Adipose tissue (tissue), 3 donors: ENCODE measurements at regions not wholly inside any gene's neighbourhood (a gene's known extent, or its start where the extent isn't known, plus 50 kb on each side); places are given as distances from the start of the nearest gene placed in this dataset.
"Not testable (repeated sequence)": the region's sequence is repeated elsewhere in the genome, so short reads cannot be mapped to it uniquely, and the experiment has no call there.

Source experiments
- H3K27ac ChIP-seq: one replicate; pipeline ENCODE4 v1.5.1; 2013; ENCODE audit warnings: low read depth, low read length
- WGBS, 3 donors: extraction: QIAGEN DNeasy Blood & Tissue Kit; methylation state at CpG; one replicate each; pipeline ENCODE4 v1.1.7; 2013; 5-methylcytosine and 5-hydroxymethylcytosine counted together
- donor health status: healthy with polysubstance abuse.
- donor health status: Bipolar disorder and iron deficiency.
- donor health status: healthy.

DNA sequence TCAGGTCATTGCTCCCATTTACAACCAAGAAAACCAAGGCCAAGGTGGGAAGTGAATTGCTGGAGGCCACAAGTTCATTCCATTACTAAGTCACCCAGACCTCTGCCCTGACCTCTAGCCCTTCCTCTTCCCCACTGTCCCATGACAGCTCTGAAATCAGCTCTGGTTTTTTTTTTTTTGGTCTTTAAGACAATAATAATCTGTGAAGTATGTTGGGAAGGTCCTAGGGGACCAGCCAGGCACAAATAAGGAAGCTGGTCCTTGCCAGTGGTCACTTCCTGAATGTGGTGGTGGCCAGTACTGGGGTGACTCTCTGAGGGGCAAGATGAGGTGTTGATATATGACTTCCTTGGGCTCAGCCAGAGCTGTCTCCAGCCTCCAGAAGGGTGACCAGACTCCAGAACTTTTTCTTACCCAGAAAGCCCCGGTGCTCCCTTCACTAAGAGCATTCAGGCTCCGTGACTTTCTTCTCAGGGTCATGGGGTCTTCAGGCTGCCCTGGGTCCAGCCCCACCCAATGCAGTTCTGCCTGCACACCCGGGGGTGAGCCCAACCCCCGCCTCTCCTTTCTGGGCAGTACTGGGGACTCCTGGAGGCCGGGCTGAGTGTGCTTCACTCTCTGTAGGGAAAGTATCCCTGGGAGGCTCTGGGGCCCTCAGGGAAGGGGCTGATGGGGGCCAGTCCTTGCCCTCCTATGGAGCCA is 159.6 kb downstream of the PTPRU start:
- H3K27ac ChIP-seq: no peak overlapping the region
- 50 to 57% (median 55%) methylated on average over 5 of the region's 5 CpGs for WGBS, 3 donors

DNA sequence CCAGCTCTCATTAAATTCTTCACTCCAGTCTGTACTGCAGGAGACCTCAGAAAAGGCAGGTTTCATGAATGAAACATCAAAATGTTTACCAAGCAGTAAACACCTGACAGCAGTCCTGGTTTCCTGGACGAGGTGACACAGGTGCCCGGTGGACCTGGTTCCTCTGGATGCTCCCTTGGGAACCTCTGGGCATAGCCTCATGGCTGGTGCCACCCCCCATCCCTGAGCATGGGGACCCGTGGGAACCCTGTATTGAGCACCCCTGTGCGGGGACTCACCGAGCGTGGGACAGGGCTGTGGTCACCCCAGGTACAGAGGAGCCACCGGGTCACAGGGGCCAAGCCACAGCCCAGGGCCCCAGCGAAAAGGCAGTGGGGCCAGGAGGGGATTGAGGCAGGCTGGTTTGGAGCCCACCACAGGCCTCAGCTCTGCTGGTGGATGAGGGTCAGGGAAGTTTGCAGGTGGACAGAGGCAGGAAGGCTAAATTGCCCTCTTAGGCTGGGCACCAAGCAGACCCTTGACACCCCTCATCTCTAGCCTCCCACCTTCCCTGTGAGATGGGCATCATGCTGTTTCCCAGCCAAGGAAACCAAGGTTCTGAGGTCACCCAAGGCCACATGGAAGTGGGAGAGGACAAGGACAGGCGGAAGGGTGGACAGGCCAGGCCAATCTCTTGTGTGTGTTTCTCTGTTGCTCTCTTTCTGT is 158.4 kb downstream of the PTPRU start:
- WGBS, 3 donors: 73 to 81% (median 81%) methylated on average over 8 to 9 of the region's 9 CpGs
- H3K27ac ChIP-seq: no peak overlapping the region

DNA sequence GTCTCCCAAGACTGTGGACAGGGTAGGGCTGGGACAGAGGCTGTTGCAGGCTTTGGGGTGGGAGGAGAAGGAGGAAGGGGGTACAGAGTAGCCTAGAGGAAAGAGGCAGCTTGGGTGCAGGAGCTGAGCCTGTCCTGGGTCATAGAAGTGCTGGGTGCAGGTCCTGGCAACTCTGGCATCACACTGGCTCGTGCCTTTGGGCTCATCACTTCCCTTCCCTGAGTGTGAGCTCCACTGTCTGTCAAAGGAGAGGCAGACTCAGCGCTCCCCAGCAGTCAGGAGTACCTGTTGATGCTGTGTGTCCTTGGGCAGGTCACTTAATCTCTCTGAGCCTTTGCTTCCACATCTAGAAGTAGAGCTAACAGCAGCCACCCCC is 157.1 kb downstream of the PTPRU start:
- WGBS, 3 donors: 65 to 80% (median 71%) methylated on average over 2 of the region's 2 CpGs
- no peak overlapping the region for H3K27ac ChIP-seq

DNA sequence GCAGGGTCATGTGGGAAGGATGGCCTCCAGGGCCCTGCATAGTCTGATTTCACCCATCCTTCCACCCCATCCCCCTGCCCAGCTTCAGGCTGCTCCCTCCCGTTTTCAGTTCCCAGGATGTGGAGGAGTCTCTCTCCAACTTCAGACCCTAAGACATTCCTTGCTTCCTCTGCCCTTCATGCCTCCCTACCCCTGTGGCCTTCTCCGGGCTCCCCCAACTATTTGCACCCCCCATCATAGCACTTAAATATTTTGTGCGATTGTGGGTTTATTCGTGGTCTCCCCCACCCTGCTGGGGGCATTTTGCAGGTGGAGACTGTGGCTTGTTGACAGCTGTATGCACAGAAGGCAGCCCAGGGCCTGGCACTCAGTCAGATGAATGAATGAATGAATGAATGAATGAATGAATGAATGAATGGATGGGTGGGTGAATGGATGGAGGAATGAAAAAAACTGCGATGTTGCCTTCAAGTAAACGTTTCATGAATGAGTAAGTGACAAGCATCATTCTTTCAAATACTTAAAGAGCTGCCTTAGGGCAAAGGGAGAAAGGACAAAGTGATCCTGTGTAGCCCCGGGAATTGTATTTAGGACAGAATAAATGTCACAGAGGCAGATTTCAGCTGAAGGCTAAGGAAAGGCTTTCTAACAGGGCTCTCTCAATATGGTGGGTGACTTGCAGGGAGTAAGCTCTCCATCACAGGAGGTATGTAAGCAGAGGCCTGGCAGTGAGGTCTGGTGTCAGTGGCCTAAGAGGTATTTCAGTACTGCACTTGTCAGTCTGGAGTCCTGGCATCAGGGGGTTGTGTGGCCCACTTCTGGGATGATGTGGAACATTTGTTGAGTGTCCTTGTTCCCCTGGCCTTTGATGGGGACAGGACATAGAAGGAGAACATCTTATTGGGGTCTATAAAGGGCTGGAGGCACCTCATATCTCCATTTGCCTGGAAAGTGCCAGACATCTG is 156.4 kb downstream of the PTPRU start:
- H3K27ac ChIP-seq: no peak overlapping the region
- 56 to 70% (median 63%) methylated on average over 7 of the region's 7 CpGs for WGBS, 3 donors

DNA sequence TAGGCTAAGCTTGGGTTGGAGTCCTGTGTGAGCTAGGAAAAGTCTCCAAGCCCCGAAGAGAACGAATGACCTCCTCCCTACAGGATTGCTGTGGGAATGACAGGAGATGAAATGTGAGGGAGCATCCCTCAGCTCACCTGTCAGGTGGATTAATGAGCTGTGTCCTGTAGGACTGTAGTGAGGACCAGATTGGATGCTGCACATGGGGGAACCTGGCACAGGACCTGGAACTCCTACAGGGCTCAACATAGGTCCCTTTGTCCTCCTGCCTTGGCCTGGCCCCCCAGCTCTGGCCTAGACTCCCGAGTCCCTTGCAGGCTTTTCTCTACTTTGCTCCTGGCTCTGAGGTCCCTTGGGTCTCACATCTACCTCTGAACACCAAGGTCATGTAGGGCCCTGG is 155.7 kb downstream of the PTPRU start:
- no peak overlapping the region for H3K27ac ChIP-seq
- 53 to 65% (median 61%) methylated on average over 3 of the region's 3 CpGs for WGBS, 3 donors

DNA sequence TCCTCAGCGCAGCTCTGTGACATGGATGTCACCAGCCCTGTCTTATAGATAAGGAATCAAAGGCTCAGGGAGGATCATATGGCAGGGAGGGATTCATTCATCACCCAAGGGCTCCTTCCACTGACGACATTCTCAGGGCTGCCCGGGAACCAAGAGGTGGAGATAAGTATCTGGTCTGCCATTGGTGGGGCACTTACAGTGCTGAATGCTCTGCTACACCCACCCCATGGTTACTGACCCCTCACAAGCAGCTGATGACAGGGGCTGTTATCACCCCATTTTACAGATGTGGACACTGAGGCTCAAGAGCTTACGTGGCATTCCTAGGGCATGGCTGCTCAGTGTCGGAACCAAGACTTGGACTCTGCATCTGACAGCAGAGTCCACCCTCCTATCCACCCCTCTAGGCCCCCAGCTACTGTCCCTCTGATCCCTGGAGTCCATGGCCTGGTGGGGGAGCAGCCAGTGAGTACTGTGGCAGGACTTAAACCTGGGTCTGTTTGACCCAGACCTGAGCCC is 155.1 kb downstream of the PTPRU start:
- WGBS, 3 donors: 44 to 54% (median 47%) methylated on average over 5 of the region's 5 CpGs
- H3K27ac ChIP-seq: no peak overlapping the region

DNA sequence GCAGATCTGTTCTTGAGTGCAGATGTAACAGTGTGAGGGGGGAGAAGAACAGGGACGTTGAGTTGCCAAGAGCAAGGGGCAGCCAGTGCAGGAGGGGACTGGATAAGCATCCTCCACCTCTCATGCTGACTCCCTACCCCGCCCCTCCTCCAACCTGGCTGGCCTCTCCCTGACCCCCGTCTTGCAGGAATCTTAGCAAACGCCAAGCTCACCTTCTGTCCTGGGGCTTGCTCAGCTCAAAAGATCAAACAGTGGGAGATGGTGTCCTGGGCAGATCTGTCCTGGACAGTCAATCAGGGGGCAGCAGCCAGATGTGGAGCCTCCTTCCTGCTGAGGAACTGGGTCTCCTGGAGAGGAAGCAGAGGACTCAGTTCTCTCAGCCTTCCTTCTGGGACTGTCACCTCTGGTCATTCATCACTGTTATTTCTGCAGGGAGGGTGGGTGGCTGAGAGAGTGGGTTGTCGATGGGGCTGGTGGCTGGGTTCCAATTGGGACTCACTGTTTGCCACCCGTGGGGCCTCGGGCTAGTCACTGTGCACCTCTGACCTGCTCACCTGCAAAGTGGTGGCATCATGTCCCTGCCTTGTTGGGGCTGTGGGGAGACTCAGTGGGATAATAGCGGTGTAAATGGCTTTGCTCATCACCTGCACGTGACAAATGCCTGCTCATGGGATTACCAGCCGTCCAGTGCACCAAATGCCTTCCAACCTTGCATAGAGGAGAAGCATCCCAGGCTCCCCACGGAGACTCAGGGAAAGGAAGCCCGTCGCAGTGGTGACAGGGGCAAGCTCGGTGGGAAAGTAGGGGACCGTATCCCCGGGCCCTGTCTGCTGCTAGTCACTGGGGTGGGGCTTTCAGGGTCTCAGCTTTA is 154.4 kb downstream of the PTPRU start:
- H3K27ac ChIP-seq: no peak overlapping the region
- WGBS, 3 donors: 39 to 41% (median 41%) methylated on average over 15 to 16 of the region's 16 CpGs

DNA sequence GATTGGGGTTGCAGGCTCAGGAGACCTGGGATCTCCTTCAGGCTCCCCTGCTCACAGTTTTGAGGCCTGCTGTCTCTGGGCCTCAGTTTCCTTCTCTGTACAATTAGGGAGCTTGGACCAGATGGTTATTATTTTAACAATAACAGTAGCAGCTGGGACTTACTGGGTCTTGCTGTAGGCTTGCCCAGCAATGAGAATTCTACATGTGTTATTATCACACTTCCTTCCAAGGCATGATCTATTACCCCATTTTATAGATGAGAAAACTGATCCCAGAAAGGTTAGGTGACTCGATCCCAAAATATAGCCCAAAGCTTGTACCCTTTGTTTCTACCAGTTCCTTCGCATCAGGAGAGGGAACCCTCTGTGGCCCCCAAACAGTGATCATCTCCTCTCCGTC is 153.8 kb downstream of the PTPRU start:
- no peak overlapping the region for H3K27ac ChIP-seq
- 63 to 75% (median 73%) methylated on average over 3 of the region's 3 CpGs for WGBS, 3 donors

DNA sequence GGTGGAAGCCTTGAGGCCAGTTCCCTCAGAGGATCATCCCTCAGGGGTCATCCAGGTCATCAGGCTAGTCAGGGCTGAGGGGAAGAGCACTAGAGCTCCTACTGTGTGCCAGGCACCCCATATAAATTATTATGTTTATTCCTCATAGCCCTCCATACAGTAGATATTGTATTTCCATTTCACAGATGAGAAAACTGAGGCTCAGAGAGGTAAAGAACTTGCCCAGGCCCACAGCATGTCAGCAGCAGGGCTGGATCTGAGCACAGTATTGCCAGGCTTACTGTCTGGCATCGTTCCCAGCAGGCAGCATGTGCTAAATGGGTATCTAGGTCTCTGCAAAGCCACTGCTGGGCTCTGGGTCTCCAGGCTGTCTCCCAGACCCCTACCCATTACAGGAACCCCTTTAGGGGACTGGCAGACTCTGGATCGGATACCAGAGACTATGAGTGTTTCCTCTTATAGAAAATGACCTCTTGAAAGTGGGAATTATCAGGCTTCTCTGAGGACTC is 153.3 kb downstream of the PTPRU start:
- no peak overlapping the region for H3K27ac ChIP-seq
- 48 to 78% (median 65%) methylated on average over 2 of the region's 2 CpGs for WGBS, 3 donors

DNA sequence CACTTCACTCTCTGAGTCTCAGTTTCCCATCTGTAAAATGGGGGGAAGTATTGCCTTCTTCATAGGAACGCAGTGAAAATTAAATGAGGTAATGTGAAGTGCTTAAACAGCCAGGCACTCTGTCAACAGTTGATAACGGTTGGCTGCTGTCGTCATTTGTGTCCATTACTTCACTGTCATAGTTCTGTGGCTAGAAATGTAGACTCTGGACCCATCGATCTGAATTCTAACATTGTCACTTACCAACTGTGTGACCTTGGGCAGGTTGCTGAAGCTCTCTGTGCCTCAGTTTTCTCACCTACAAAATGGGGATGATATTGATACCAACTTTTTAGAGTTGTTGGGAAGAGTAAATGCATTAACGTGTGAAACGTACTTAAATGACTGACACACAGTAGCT is 152.6 kb downstream of the PTPRU start:
- WGBS, 3 donors: 68 to 86% (median 75%) methylated on average over 6 of the region's 6 CpGs
- H3K27ac ChIP-seq: no peak overlapping the region

DNA sequence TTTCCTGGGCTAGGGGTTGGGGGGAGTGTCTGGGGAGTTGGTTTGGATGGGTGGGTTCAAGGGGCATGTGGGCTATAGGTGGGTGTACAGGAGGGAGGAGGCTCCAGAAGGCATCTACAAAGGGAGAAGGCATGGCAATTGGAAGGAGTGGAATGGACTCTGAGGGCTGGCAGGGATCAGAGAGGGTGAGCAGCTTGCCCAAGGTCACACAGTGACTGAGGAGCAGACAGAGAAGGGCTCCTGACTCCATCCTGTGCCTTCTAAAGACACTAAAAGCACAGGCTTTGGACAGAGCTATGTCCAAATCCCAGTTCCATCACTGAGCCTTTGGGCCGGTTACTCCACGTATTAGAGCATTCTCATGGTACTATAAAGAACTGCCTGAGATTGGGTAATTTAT is 151.8 kb downstream of the PTPRU start:
- H3K27ac ChIP-seq: no peak overlapping the region
- 76 to 89% (median 84%) methylated on average over 2 of the region's 2 CpGs for WGBS, 3 donors

DNA sequence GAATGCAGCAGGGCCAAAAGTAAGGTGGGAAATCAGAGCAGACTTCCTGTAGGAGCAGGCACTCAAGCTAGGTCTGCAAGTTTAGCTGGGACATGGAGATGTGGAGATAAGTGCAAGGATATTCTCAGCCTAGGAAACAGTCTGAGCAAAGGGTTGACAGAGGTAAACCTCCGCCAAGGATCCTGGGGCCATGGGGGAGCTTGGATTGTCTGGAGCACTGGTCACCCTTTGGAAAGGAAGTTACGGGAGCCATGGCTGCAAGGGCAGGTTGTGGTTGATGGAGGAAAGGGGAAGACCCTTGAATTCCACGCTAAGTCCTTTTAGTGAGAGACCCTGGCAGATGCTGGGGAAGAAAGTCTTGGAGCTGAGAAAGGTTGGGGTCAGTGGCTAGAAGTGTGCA is 150.9 kb downstream of the PTPRU start:
- WGBS, 3 donors: 73 to 84% (median 76%) methylated on average over 3 of the region's 3 CpGs
- no peak overlapping the region for H3K27ac ChIP-seq

DNA sequence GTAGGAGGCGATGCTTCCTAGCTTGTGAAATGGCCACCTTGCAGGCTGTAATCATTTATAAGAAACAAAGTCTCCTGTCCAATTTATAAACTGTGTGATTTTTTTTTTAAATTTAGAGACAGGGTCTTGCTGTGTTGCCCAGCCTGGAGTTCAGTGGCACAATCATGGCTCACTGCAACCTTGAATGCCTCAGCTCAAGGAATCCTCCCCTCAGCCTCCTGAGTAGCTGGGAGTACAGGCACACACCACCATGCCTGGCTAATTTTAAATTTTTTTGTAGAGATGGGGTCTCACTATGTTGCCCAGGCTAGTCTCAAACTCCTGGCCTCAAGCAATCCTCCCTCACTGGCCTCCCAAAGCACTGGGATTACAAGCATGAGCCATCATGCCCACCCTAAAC is 150.1 kb downstream of the PTPRU start:
- WGBS, 3 donors: 88 to 96% (median 93%) methylated on average over 1 of the region's 1 CpG
- not testable (repeated sequence) for H3K27ac ChIP-seq

DNA sequence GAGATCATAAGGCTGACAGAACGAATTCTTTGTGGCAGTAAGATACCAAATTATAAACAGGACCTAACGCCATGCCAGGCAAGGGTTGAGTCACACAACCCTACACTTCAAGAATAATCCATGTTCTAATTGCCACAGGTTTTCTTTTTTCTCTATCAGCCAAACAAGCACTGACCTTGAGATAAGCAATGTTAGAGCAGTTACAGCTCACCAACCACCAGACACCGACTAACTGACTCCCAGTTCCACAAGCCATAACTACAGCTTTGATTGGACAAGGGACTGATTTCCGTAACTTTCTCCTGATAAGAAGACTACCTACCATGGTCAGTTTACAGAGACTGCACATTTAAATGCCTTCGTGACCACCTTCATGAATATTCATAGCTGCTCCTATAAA is 149.6 kb downstream of the PTPRU start:
- H3K27ac ChIP-seq: no peak overlapping the region
- WGBS, 3 donors: 33 to 82% (median 82%) methylated on average over 5 of the region's 5 CpGs

DNA sequence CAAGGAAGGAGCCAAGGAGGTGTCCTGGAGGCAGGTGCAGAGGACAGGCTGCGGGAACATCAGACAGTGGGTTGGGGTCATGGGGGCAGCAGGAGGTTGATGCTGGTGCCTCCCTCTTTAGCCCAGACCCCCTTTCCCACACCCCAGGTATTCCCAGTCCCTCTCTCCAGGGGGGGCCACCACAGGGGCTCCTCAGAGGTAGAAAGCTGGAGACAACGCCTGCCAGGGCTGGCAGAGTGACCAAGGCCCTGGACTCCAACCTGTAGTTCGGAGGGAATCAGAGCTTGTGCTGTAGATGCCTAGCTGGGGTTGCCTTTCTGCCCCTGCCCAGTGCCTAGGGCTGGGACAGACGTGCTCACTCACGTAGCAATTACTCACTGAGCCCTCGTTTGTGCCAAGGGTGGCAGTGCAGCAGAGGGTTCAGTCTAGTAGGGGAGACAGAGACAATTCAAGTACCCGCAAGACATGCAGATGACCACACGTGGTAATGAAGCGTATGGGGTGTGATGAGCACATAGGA is 148.2 kb downstream of the PTPRU start:
- H3K27ac ChIP-seq: no peak overlapping the region
- WGBS, 3 donors: 73 to 79% (median 76%) methylated on average over 8 to 9 of the region's 9 CpGs

DNA sequence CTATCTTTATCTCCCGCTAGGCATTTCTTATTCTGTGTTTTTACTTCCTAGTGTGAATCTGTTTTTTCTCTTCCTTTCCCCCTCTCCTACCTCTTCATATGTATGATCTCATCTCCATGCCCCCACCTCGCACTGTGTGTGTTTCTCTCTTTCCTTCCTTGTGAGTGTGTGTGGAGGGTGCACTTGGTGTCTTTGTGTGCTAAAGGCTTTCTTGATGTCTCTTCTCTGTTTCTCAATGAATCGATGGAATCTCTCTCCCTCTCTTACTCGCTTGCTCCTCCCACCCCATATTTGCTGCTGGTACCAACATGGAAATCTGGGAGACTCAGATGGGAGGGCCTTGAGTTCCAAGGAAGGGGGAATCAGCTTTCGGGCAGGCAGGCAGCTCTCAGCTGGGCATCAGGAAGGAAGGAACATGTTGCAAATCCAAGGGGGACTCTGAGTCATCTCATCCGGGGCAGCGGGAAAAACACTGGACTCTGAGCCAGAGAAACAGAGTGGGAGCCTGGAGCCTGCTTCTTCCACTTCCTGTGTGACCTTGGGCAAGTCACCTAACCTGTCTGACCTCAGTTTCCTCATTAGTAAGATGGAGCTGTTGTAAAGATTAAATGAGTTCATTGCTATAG is 147.5 kb downstream of the PTPRU start:
- WGBS, 3 donors: 26 to 41% (median 28%) methylated on average over 7 of the region's 7 CpGs
- no peak overlapping the region for H3K27ac ChIP-seq
